ENCODE measurements at regions not wholly inside any gene's neighbourhood (a gene's known extent, or its start where the extent isn't known, plus 50 kb on each side); places are given as distances from the start of the nearest gene placed in this dataset.

DNA sequence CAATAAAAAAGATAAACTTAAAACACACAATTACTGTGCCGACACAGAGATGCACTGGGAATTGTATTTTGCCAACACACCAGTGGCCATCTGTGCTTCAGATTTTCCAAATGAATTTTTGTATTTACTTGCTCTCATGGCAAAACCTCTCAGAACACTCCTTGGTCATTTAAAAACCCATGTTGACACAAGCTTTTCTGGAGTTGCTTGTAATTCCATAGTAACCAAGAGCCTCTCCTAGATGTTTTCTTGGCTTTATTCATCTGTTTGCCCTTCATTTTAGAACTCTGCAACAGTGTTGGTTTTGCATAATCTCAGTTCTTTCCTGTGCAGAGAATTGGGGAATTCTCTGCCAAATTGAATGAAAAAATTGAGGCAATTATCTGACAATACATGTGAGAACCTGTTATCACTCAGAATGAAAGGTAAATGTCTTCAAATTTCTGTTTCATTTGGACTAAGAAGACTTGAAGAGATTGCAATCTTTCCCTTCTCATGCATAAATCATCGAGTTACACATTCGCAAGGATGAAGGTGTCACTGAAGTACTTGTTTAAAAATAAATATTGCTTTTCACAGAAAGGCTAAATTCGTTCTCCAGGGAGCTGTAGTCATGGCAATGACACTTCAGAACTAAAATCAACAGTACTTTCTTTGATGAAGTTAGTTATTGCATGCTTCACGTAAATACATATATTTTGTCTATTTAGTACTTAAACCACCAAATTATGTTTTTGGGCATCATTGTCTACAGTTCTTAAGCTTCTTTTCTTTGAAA is 301.8 kb upstream of the CTSO start:
- Histone ChIP-seq H3K27me3 (ENCODE audit: control insufficient read depth, insufficient read depth, low read length) (no peaks in the 10 kb centered on the region), H3K4me3 (ENCODE audit: low read length) (no peak overlapping the region), H3K36me3 (ENCODE audit: control insufficient read depth, insufficient read depth, low read length) (no peaks in the 10 kb centered on the region), H3K4me1 (ENCODE audit: control insufficient read depth, insufficient read depth, low read length) (no peaks in the 10 kb centered on the region), H3K27ac (ENCODE audit: low read length) (no peak overlapping the region), H3K9me3 (ENCODE audit: control insufficient read depth, insufficient read depth, low read length) (no peaks in the 10 kb centered on the region)
- no peak for DNase-seq (ENCODE audit: low read depth, low spot score)
- no CpG with 5 or more reads among the region's 5 CpGs for WGBS (ENCODE audit: insufficient coverage, insufficient read length)

GRCh38 chr4:156252358-156252921 is 298.8 kb upstream of the CTSO start:
- Histone ChIP-seq H3K27ac (ENCODE audit: low read length) (no peak overlapping the region), H3K4me3 (ENCODE audit: low read length) (no peak overlapping the region), H3K9me3 (ENCODE audit: control insufficient read depth, insufficient read depth, low read length) (no peaks in the 10 kb centered on the region), H3K4me1 (ENCODE audit: control insufficient read depth, insufficient read depth, low read length) (no peaks in the 10 kb centered on the region), H3K36me3 (ENCODE audit: control insufficient read depth, insufficient read depth, low read length) (no peaks in the 10 kb centered on the region), H3K27me3 (ENCODE audit: control insufficient read depth, insufficient read depth, low read length) (no peaks in the 10 kb centered on the region)
- WGBS (ENCODE audit: insufficient coverage, insufficient read length): no CpG with 5 or more reads among the region's 2 CpGs
- no peak for DNase-seq (ENCODE audit: low read depth, low spot score)

DNA sequence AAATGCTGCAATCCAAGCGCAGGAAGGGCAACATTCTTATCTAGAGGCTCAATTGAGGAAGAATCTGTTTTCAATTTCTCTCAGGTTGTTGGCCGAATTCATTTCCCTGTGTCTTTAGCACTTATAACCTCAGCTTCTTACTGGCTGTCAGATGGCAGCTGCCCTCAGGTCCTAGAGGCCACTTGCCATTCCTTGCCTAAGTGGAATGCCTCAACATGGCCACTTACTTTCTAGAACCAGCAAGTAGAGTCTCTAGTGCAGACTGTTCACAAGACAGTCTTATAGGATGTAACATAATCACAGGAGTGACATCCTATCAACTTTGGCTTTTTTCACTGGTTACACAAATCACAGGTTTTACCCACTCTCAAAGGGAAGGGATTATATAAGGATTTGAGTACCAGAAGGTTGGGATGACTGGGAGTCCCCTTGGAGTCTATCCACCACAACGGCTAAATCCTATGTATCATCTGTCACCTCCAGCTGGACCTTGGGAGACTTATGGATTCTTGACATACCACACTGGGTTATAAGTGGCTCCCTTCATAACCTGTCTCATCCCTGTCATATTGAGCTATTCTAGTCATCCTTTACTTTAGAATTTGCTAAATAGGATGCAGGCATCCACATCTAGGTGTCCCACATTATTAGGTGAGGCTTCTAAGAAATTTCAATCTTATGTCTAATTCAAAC is 297.9 kb upstream of the CTSO start:
- no peak overlapping the region for H3K4me3 ChIP-seq (ENCODE audit: low read length)
- H3K27ac ChIP-seq (ENCODE audit: low read length): no peak overlapping the region
- H3K9me3 ChIP-seq (ENCODE audit: control insufficient read depth, insufficient read depth, low read length): no peaks in the 10 kb centered on the region
- no CpG with 5 or more reads among the region's 3 CpGs for WGBS (ENCODE audit: insufficient coverage, insufficient read length)
- H3K36me3 ChIP-seq (ENCODE audit: control insufficient read depth, insufficient read depth, low read length): no peaks in the 10 kb centered on the region
- no peak for DNase-seq (ENCODE audit: low read depth, low spot score)
- no peaks in the 10 kb centered on the region for H3K27me3 ChIP-seq (ENCODE audit: control insufficient read depth, insufficient read depth, low read length)
- no peaks in the 10 kb centered on the region for H3K4me1 ChIP-seq (ENCODE audit: control insufficient read depth, insufficient read depth, low read length)

GRCh38 chr4:156248917-156249316 is 295.3 kb upstream of the CTSO start:
- H3K9me3 ChIP-seq (ENCODE audit: control insufficient read depth, insufficient read depth, low read length): no peaks in the 10 kb centered on the region
- no peak for DNase-seq (ENCODE audit: low read depth, low spot score)
- no CpG with 5 or more reads among the region's 3 CpGs for WGBS (ENCODE audit: insufficient coverage, insufficient read length)
- H3K36me3 ChIP-seq (ENCODE audit: control insufficient read depth, insufficient read depth, low read length): no peaks in the 10 kb centered on the region
- no peak overlapping the region for H3K27ac ChIP-seq (ENCODE audit: low read length)
- H3K27me3 ChIP-seq (ENCODE audit: control insufficient read depth, insufficient read depth, low read length): no peaks in the 10 kb centered on the region
- H3K4me3 ChIP-seq (ENCODE audit: low read length): no peak overlapping the region
- H3K4me1 ChIP-seq (ENCODE audit: control insufficient read depth, insufficient read depth, low read length): no peaks in the 10 kb centered on the region

GRCh38 chr4:156247470-156247869 is 293.8 kb upstream of the CTSO start:
- Histone ChIP-seq H3K27me3 (ENCODE audit: control insufficient read depth, insufficient read depth, low read length) (no peaks in the 10 kb centered on the region), H3K9me3 (ENCODE audit: control insufficient read depth, insufficient read depth, low read length) (no peaks in the 10 kb centered on the region), H3K36me3 (ENCODE audit: control insufficient read depth, insufficient read depth, low read length) (no peaks in the 10 kb centered on the region), H3K4me1 (ENCODE audit: control insufficient read depth, insufficient read depth, low read length) (no peaks in the 10 kb centered on the region), H3K4me3 (ENCODE audit: low read length) (no peak overlapping the region), H3K27ac (ENCODE audit: low read length) (no peak overlapping the region)
- no peak for DNase-seq (ENCODE audit: low read depth, low spot score)
- WGBS (ENCODE audit: insufficient coverage, insufficient read length): no CpG with 5 or more reads among the region's 2 CpGs

GRCh38 chr4:156243015-156243414 is 289.3 kb upstream of the CTSO start:
- Histone ChIP-seq H3K4me3 (ENCODE audit: low read length) (no peak overlapping the region), H3K9me3 (ENCODE audit: control insufficient read depth, insufficient read depth, low read length) (no peaks in the 10 kb centered on the region), H3K36me3 (ENCODE audit: control insufficient read depth, insufficient read depth, low read length) (no peaks in the 10 kb centered on the region), H3K27me3 (ENCODE audit: control insufficient read depth, insufficient read depth, low read length) (no peaks in the 10 kb centered on the region), H3K4me1 (ENCODE audit: control insufficient read depth, insufficient read depth, low read length) (no peaks in the 10 kb centered on the region), H3K27ac (ENCODE audit: low read length) (no peak overlapping the region)
- no peak for DNase-seq (ENCODE audit: low read depth, low spot score)
- WGBS (ENCODE audit: insufficient coverage, insufficient read length): 100% methylated on average over 1 of the region's 4 CpGs

- no peaks in the 10 kb centered on the region for H3K27me3 ChIP-seq (ENCODE audit: control insufficient read depth, insufficient read depth, low read length)
- no peaks in the 10 kb centered on the region for H3K36me3 ChIP-seq (ENCODE audit: control insufficient read depth, insufficient read depth, low read length)
- no peak for DNase-seq (ENCODE audit: low read depth, low spot score)
- H3K4me1 ChIP-seq (ENCODE audit: control insufficient read depth, insufficient read depth, low read length): no peaks in the 10 kb centered on the region
- H3K9me3 ChIP-seq (ENCODE audit: control insufficient read depth, insufficient read depth, low read length): no peaks in the 10 kb centered on the region
- no peak overlapping the region for H3K4me3 ChIP-seq (ENCODE audit: low read length)
- WGBS (ENCODE audit: insufficient coverage, insufficient read length): no CpG with 5 or more reads among the region's 4 CpGs
- no peak overlapping the region for H3K27ac ChIP-seq (ENCODE audit: low read length)
Observed at GRCh38 chr4:156242390-156242789, 288.7 kb upstream of the CTSO start.

DNA sequence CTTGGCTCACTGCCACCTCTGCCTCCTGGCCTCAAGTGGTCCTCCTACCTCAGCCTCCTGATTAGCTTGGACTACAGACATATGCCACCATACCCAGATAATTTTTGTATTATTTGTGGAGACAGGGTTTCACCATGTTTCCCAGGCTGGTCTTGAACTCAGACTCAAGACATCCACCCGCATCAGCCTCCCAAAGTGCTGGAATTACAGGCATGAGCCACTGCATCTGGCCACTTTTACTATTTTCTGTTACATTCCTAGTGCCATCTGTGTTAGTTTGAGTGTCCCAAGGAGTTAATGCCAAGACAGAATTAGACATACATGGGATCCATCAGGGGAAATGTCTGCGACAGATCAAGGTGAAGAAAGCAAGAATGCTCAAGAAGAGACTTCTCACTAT is 288.2 kb upstream of the CTSO start:
- Histone ChIP-seq H3K4me3 (ENCODE audit: low read length) (no peak overlapping the region), H3K4me1 (ENCODE audit: control insufficient read depth, insufficient read depth, low read length) (no peaks in the 10 kb centered on the region), H3K27me3 (ENCODE audit: control insufficient read depth, insufficient read depth, low read length) (no peaks in the 10 kb centered on the region), H3K9me3 (ENCODE audit: control insufficient read depth, insufficient read depth, low read length) (no peaks in the 10 kb centered on the region), H3K36me3 (ENCODE audit: control insufficient read depth, insufficient read depth, low read length) (no peaks in the 10 kb centered on the region), H3K27ac (ENCODE audit: low read length) (no peak overlapping the region)
- no CpG with 5 or more reads among the region's 2 CpGs for WGBS (ENCODE audit: insufficient coverage, insufficient read length)
- DNase-seq (ENCODE audit: low read depth, low spot score): no peak

DNA sequence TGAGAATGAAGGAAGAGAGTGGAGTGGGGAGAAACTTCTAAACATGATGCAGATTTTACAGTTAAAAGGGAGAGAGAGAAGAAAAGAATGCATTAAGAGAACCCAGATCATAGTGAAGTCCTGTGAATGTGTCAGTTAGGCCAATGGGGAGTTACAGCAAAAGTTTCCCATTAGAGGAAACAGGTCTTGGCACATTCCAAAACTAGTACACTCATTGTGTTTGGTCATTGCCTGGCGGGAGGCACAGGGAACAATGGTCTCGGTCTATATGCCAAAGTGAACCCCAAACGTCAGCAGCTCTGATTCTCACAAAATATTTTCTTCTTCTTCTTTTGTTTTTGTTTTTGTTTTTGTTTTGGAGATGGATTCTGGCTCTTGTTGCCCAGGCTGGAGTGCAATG is 284.5 kb upstream of the CTSO start:
- no peak overlapping the region for H3K4me3 ChIP-seq (ENCODE audit: low read length)
- no CpG with 5 or more reads among the region's 3 CpGs for WGBS (ENCODE audit: insufficient coverage, insufficient read length)
- no peaks in the 10 kb centered on the region for H3K4me1 ChIP-seq (ENCODE audit: control insufficient read depth, insufficient read depth, low read length)
- H3K27ac ChIP-seq (ENCODE audit: low read length): no peak overlapping the region
- no peaks in the 10 kb centered on the region for H3K27me3 ChIP-seq (ENCODE audit: control insufficient read depth, insufficient read depth, low read length)
- no peak for DNase-seq (ENCODE audit: low read depth, low spot score)
- no peaks in the 10 kb centered on the region for H3K9me3 ChIP-seq (ENCODE audit: control insufficient read depth, insufficient read depth, low read length)
- H3K36me3 ChIP-seq (ENCODE audit: control insufficient read depth, insufficient read depth, low read length): no peaks in the 10 kb centered on the region

GRCh38 chr4:156237231-156237630 is 283.6 kb upstream of the CTSO start:
- no peak for DNase-seq (ENCODE audit: low read depth, low spot score)
- WGBS (ENCODE audit: insufficient coverage, insufficient read length): no CpG with 5 or more reads among the region's 11 CpGs

More at GRCh38 chr4:156237231-156237630, 283.6 kb upstream of the CTSO start:
- H3K9me3 ChIP-seq (ENCODE audit: control insufficient read depth, insufficient read depth, low read length): no peaks in the 10 kb centered on the region
- no peaks in the 10 kb centered on the region for H3K36me3 ChIP-seq (ENCODE audit: control insufficient read depth, insufficient read depth, low read length)
- no peaks in the 10 kb centered on the region for H3K27me3 ChIP-seq (ENCODE audit: control insufficient read depth, insufficient read depth, low read length)
- H3K27ac ChIP-seq (ENCODE audit: low read length): no peak overlapping the region
- no peak overlapping the region for H3K4me3 ChIP-seq (ENCODE audit: low read length)
- no peaks in the 10 kb centered on the region for H3K4me1 ChIP-seq (ENCODE audit: control insufficient read depth, insufficient read depth, low read length)

Measured in iPS DF 6.9 (cell line).